GM18870 (cell line): ENCODE measurements at regions not wholly inside any gene's neighbourhood (a gene's known extent, or its start where the extent isn't known, plus 50 kb on each side); places are given as distances from the start of the nearest gene placed in this dataset.

ENCODE experiments used
- ATAC-seq: cut with Tn5 transposase; IDR thresholded peaks from one replicate; pipeline ENCODE4 v1.9.1; 2021; ENCODE audit warnings: moderate library complexity; ENCODE audit not compliant: unreplicated experiment

DNA sequence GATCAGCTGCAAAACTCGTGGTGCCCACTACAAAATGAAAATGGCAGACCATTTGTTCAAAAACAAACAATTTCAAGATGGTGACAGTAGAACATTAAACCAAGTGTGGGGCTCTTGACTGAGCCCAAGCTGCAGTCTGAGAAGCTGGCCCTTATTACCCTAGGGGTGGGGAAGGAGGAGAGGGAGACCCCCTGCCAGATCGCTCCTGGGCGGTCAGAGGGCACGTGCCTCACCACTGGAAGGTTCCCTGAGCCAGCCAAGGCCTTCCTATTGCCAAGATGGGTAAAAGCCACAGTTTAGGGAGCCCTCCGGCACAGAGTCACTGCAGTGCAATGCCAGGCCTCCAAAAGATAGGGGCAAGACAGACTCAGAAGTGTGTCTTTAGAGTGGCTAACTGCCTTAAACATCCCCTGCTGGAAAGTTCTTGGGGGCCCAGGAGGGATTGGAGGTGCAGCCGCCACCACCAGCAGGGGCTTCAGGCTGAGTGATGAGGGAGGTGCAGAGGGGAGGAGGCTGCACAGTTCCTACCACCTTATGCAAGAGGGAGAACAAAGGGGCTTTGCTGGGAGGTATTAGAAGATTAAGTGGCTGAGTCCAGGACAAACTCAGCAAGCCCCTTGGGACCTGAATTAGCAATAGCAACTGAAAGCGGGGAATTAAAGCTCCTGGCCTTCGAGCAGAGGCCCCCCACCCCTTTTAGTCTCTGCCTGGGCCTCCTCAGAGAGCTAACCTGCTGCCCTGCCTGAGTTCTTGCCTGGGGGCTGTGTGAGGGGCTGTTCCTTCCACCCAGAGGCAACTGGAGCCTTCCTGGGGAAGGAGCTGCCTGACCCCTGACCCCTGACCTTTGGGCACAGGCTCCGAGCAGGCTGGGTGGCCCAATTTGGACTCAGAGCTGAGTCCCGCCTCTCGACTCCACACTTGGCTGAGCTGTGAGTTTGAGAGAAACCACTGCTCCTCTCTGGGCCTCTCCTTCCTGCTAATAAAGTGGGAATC, 88.4 kb downstream of the VEGFA start:
- no peak for ATAC-seq

DNA sequence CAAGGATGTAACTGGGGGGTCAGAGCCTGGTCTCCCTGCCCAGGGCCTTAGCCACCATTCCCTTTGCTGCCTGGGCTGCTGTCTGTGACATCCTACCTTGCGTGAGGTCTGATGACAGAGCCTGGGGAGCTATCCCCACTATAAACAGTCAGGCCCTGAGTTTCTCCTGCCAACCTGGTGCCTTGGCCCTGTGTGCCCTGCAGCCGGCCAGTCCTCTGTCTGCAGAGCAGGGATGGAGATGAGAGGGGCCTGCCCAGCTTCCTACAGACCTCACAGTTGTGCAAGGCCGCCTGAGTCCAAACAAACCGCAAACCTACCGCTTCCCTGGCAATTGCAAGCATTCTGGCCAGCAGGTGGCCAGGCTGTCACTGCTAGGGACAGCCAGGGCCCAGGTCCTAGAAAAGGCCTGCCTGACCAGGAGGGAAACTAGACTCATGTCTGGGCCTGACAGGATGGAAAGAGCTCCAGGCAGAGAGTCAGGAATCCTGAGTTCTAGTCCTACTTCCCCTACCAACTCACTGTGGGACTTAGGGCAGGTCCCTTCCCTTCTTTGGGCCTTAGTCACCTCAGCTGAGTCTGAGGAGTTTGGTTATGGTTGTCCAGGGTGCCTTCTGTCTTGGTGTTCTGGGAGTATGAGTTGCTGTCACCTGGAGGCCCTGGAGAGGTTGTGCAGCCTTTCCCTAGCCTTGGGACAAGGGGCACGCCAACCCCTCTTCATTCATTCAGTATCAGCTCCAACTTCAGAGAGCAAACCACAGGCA, 86.2 kb downstream of the VEGFA start:
- no peak for ATAC-seq

GRCh38 chr6:43855247-43855646, 85.2 kb downstream of the VEGFA start:
- ATAC-seq: no peak

DNA sequence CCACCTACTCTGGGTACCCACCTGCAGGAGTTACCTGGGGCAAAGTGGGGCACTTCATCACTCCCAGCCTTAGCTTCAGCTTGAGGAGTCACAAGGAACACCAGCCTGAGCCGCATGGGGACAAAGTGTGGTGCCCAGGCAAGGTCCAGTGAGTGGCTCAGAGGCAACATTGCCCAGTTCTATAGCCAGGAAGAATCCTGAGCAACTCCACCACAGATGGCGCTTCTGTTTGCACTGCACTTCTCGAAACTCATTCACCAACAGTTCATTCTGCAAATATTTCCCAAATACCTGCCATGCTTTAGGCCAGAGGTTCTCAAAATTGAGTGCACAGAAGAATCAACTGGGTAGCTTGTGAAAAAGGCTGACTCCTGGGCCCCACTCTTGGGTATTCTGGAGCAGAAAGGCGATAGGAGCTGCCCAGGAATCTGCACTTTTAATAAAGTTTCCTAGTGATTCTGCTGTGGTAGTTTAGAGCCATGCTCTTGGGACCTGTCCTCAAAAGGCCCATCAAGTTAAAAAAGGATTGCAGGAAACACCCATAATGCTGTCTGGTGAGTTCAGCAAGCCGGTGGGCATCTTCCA, 83.1 kb downstream of the VEGFA start:
- no peak for ATAC-seq

GRCh38 chr6:43852350-43852864, 82.4 kb downstream of the VEGFA start:
- no peak for ATAC-seq

GRCh38 chr6:43851204-43851865, 81.3 kb downstream of the VEGFA start:
- ATAC-seq: no peak

- ATAC-seq: no peak
These were observed 80.5 kb downstream of the VEGFA start for GRCh38 chr6:43850314-43851203.

- no peak for ATAC-seq
These were observed 79.8 kb downstream of the VEGFA start for GRCh38 chr6:43849844-43850243.

DNA sequence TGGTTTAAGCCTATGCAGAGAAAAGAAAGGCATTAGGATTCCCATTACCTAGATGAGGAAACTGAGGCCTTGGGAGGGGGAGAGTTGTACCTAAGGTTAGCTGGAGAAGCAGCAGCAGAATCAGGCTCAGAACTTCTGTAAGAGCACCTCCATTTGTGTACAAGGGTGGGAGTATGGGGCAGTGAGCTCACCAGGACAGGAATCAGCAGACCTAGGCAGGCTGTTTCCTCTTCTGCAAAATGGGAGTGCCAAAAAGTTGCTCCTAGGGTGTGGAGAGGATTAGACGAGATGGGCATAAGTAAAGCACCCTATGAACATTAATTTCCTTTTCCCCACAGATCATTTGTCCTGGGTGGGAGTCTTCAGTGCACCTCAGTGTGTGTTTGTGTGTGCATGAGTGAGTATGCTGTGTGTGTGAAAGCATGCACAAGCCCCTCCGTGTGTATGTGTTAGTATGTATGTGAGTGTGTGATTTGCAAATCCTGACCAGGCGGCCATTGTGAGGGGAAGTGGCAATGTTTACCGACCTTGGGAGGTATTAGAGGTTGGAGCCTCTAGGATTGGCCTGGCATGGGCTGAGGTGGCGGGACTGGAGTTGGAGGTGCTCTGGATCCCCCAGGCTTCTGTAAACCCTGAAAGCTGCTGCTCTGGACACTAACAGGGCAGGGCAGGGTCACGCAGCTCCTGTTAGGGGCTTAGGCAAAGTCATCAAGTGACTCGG, 78.8 kb downstream of the VEGFA start:
- no peak for ATAC-seq

GRCh38 chr6:43847741-43848630, 78.0 kb downstream of the VEGFA start:
- ATAC-seq: no peak

- ATAC-seq: no peak
These were observed 76.5 kb downstream of the VEGFA start for GRCh38 chr6:43846556-43846955.

- ATAC-seq: no peak
These were observed 75.6 kb downstream of the VEGFA start for GRCh38 chr6:43845646-43846045.

DNA sequence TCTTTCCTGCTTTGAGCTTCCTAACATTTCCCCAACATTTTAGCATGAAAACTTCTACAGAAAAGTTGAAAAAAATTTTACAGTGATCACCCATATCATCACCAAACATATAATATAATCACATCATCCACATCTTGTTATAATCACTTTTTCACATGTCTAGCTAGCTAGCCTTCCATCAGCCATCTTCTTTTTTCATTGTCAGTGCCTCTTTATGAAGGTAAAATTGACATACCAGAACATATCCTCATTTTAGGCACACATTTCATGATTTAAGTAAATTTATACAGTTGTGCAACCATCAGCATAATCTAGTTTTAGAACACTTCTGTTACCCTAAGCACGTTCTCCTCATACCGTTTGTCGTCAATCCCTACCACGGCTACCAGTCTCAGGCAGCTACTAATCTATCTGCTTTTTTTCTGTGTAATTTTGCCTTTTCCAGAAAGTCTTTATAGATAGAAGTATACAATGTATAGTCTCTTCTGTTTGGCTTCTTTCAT, 73.7 kb downstream of the VEGFA start:
- ATAC-seq: no peak

GRCh38 chr6:43843097-43843645, 73.2 kb downstream of the VEGFA start:
- ATAC-seq: no peak

GRCh38 chr6:43842231-43842794, 72.3 kb downstream of the VEGFA start:
- ATAC-seq: no peak

DNA sequence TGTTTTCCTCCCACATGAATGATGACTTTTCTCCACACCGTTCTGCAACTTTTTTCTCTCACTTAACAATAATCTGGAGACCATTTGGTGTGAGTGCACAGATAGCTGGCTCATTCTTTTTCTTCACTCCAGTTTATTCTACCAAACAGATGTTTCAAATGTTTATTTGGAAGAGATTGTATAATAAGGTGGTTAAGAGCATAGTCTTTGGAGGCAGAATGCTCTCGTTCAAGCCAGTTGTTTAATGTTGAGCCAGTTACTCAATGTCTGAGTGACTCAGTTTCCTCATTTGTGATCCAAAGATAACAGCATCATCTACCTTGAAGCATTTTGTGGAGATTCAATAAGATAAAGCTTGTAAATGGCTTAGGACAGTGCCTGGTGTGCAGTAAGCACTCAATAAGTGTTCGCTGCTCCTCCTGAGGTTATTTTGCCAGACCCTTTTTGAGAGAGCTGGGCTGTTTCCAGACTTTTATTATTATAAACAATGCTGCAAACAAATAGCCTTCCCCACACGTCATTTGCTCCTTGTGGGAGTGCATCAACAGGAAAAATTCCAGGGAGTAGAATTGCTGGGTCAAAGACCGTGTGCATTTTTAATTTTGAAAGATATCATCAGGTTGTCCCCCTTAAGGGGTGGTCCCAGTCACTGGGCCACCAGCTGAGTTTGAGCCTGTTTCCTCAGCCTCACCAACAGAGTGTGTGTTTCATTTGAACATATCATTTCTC, 70.6 kb downstream of the VEGFA start:
- no peak for ATAC-seq
